ENCODE measurements at regions not wholly inside any gene's neighbourhood (a gene's known extent, or its start where the extent isn't known, plus 50 kb on each side); places are given as distances from the start of the nearest gene placed in this dataset.

DNA sequence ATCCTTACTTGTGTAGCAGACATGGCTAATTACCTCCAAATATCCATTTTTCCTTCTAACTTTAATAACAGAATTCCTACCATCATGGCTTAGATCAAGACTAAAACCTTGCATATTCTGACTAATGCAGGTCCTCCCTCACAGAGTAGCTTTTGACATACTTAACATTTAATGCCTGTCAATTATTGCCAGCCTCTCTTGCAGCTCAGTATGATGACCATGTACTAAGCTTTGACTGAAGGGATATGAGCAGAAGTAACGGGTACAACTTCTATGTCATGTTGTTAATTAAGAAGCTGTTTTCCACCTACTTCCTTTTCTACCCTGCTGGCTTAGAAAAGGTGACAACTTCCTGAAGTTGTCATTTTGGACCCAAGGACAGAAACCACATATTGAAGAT is 533.4 kb downstream of the PSAT1 start:
- TF ChIP-seq, protein P1, sequence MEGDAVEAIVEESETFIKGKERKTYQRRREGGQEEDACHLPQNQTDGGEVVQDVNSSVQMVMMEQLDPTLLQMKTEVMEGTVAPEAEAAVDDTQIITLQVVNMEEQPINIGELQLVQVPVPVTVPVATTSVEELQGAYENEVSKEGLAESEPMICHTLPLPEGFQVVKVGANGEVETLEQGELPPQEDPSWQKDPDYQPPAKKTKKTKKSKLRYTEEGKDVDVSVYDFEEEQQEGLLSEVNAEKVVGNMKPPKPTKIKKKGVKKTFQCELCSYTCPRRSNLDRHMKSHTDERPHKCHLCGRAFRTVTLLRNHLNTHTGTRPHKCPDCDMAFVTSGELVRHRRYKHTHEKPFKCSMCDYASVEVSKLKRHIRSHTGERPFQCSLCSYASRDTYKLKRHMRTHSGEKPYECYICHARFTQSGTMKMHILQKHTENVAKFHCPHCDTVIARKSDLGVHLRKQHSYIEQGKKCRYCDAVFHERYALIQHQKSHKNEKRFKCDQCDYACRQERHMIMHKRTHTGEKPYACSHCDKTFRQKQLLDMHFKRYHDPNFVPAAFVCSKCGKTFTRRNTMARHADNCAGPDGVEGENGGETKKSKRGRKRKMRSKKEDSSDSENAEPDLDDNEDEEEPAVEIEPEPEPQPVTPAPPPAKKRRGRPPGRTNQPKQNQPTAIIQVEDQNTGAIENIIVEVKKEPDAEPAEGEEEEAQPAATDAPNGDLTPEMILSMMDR (conservative IDR thresholded peaks at IDR 0.05; ENCODE audit: low read depth, low read length): no peak
- no peak for TF ChIP-seq EZH2 (IDR thresholded peaks at IDR 0.05; ENCODE audit: borderline replicate concordance, low read depth, low read length, poor library complexity, severe bottlenecking)

Data from A673 (cell line).